HEK293T (cell line): ENCODE measurements at regions not wholly inside any gene's neighbourhood (a gene's known extent, or its start where the extent isn't known, plus 50 kb on each side); places are given as distances from the start of the nearest gene placed in this dataset.

Experiments
- CTCF ChIA-PET: fragments of 350-600 bp; formaldehyde crosslinking; extraction: SDS; loops from one replicate; lab custom pipeline; 2021; ENCODE audit warnings: antibody characterized with exemption, inconsistent platforms; lab: Yijun Ruan, JAX
- POLR2A ChIA-PET: fragments of 350-600 bp; formaldehyde crosslinking; extraction: SDS; loops from one replicate; lab custom pipeline; 2020; ENCODE audit warnings: antibody characterized with exemption, inconsistent platforms; lab: Yijun Ruan, JAX
- DNase-seq: peaks from one replicate; pipeline ENCODE4 v3.0.0; 2012; ENCODE audit warnings: mixed read lengths; ENCODE audit errors: extremely low spot score
- ARNT ChIP-seq: fragments of 450-650 bp; IDR thresholded peaks from 2 replicates; pipeline ENCODE4 v1.6.1; 2017; ENCODE audit warnings: mild to moderate bottlenecking
- BHLHE40 ChIP-seq: fragments of 450-650 bp; IDR thresholded peaks from 2 replicates; pipeline ENCODE4 v1.6.1; 2016; ENCODE audit warnings: mild to moderate bottlenecking, moderate library complexity, borderline replicate concordance
- CTBP1 ChIP-seq: fragments of 450-650 bp; IDR thresholded peaks from 2 replicates; pipeline ENCODE4 v1.6.1; 2016; ENCODE audit warnings: borderline replicate concordance
- ELF4 ChIP-seq: fragments of 450-650 bp; IDR thresholded peaks from 2 replicates; pipeline ENCODE4 v1.6.1; 2017; ENCODE audit warnings: antibody characterized with exemption
- FOXA1 ChIP-seq: fragments of 450-650 bp; IDR thresholded peaks from 2 replicates; pipeline ENCODE4 v1.6.1; 2016; ENCODE audit warnings: mild to moderate bottlenecking
- FOXK2 ChIP-seq: fragments of 450-650 bp; IDR thresholded peaks from 2 replicates; pipeline ENCODE4 v1.6.1; 2016; ENCODE audit warnings: mild to moderate bottlenecking
- FOXM1 ChIP-seq: fragments of 450-650 bp; IDR thresholded peaks from 2 replicates; pipeline ENCODE4 v1.6.1; 2017; ENCODE audit warnings: mild to moderate bottlenecking, borderline replicate concordance
- HDGF ChIP-seq: fragments of 450-650 bp; IDR thresholded peaks from 2 replicates; pipeline ENCODE4 v1.6.1; 2017; ENCODE audit warnings: antibody characterized with exemption, borderline replicate concordance
- L3MBTL2 ChIP-seq: fragments of 450-650 bp; conservative IDR thresholded peaks from 2 replicates; pipeline ENCODE4 v1.6.1; 2016; ENCODE audit warnings: mild to moderate bottlenecking
- LEF1 ChIP-seq: fragments of 450-650 bp; IDR thresholded peaks from 2 replicates; pipeline ENCODE4 v1.6.1; 2017; ENCODE audit warnings: mild to moderate bottlenecking, borderline replicate concordance
- NFRKB ChIP-seq: fragments of 450-650 bp; IDR thresholded peaks from 2 replicates; pipeline ENCODE4 v1.6.1; 2016; ENCODE audit warnings: mild to moderate bottlenecking, moderate library complexity
- PKNOX1 ChIP-seq: fragments of 450-650 bp; IDR thresholded peaks from 2 replicates; pipeline ENCODE4 v1.6.1; 2016
- SP1 ChIP-seq: fragments of 450-650 bp; IDR thresholded peaks from 2 replicates; pipeline ENCODE4 v1.6.1; 2017
- SUZ12 ChIP-seq: fragments of 450-650 bp; IDR thresholded peaks from 2 replicates; pipeline ENCODE4 v1.6.1; 2016; ENCODE audit warnings: mild to moderate bottlenecking
- TARDBP ChIP-seq: fragments of 450-650 bp; IDR thresholded peaks from 2 replicates; pipeline ENCODE4 v1.6.1; 2016
- ZNF384 ChIP-seq: fragments of 450-650 bp; IDR thresholded peaks from 2 replicates; pipeline ENCODE4 v1.6.1; 2016

- CTCF ChIA-PET: no interaction called here
- TF ChIP-seq HDGF (no peak), ARNT (no peak), LEF1 (no peak), TARDBP (no peak), BHLHE40 (no peak), SP1 (no peak)
- DNase-seq: no peak
- POLR2A ChIA-PET: no interaction called here
Measured at GRCh38 chr3:127120851-127121647, 71.9 kb upstream of the PRR23E start.

- ChIA-PET CTCF (no interaction called here), POLR2A (no interaction called here)
- no peak for DNase-seq
- no peak for TF ChIP-seq FOXK2
- no peak for TF ChIP-seq BHLHE40
- TF ChIP-seq PKNOX1: no peak
- no peak for TF ChIP-seq SP1
- TF ChIP-seq CTBP1: no peak
- TF ChIP-seq HDGF: no peak
- TF ChIP-seq L3MBTL2: no peak
- TF ChIP-seq ZNF384: no peak
- TF ChIP-seq FOXM1: no peak
- no peak for TF ChIP-seq ARNT
- TF ChIP-seq FOXA1: no peak
- no peak for TF ChIP-seq SUZ12
- TF ChIP-seq ELF4: no peak
- TF ChIP-seq LEF1: no peak
- no peak for TF ChIP-seq NFRKB
- TF ChIP-seq TARDBP: no peak
Measured at GRCh38 chr3:127121885-127122284, 71.0 kb upstream of the PRR23E start.

GRCh38 chr3:127123533-127123932 lies 69.4 kb upstream of the PRR23E start:
- TF ChIP-seq TARDBP (no peak), FOXA1 (no peak), ARNT (no peak), L3MBTL2 (no peak), CTBP1 (no peak), BHLHE40 (no peak), LEF1 (no peak), SUZ12 (no peak), FOXK2 (no peak), SP1 (no peak), FOXM1 (no peak), NFRKB (no peak), HDGF (no peak), ZNF384 (no peak), PKNOX1 (no peak)
- CTCF ChIA-PET: no interaction called here
- POLR2A ChIA-PET: no interaction called here

GRCh38 chr3:127124120-127124519 lies 68.8 kb upstream of the PRR23E start:
- CTCF ChIA-PET: no interaction called here

More at GRCh38 chr3:127123533-127123932, 69.4 kb upstream of the PRR23E start:
- no peak for DNase-seq

GRCh38 chr3:127131424-127132170 lies 61.3 kb upstream of the PRR23E start:
- ChIA-PET POLR2A (no interaction called here), CTCF (no interaction called here)
- TF ChIP-seq ZNF384 (no peak), HDGF (no peak), L3MBTL2 (no peak), ARNT (no peak), LEF1 (no peak), FOXK2 (no peak), TARDBP (no peak), NFRKB (no peak), FOXM1 (no peak)
- no peak for DNase-seq

More at GRCh38 chr3:127124120-127124519, 68.8 kb upstream of the PRR23E start:
- POLR2A ChIA-PET: no interaction called here
- TF ChIP-seq PKNOX1: no peak
- TF ChIP-seq TARDBP: no peak
- no peak for TF ChIP-seq SUZ12
- TF ChIP-seq FOXM1: no peak
- no peak for TF ChIP-seq FOXK2
- TF ChIP-seq HDGF: no peak
- TF ChIP-seq ELF4: no peak
- no peak for TF ChIP-seq BHLHE40
- TF ChIP-seq ARNT: no peak
- TF ChIP-seq L3MBTL2: no peak
- TF ChIP-seq LEF1: no peak
- no peak for TF ChIP-seq FOXA1
- no peak for TF ChIP-seq SP1
- TF ChIP-seq NFRKB: no peak
- no peak for TF ChIP-seq ZNF384
- TF ChIP-seq CTBP1: no peak
- no peak for DNase-seq

- ChIA-PET CTCF (no interaction called here), POLR2A (no interaction called here)
- DNase-seq: no peak
- TF ChIP-seq L3MBTL2: no peak
- TF ChIP-seq TARDBP: no peak
- TF ChIP-seq CTBP1: no peak
- no peak for TF ChIP-seq LEF1
- TF ChIP-seq FOXK2: no peak
- no peak for TF ChIP-seq FOXA1
Measured at GRCh38 chr3:127132876-127133275, 60.1 kb upstream of the PRR23E start.
